Colonic mucosa (tissue), 4 donors: ENCODE measurements at regions not wholly inside any gene's neighbourhood (a gene's known extent, or its start where the extent isn't known, plus 50 kb on each side); places are given as distances from the start of the nearest gene placed in this dataset.

Source experiments
- DNase-seq: peaks from one replicate; pipeline ENCODE4 v3.0.0-alpha.2; 2020
- H3K27ac ChIP-seq: fragments of 200-600 bp; one replicate; pipeline ENCODE4 v1.8.0; 2021
- H3K27me3 ChIP-seq: fragments of 200-600 bp; one replicate; pipeline ENCODE4 v1.8.0; 2021
- H3K36me3 ChIP-seq: fragments of 200-600 bp; one replicate; pipeline ENCODE4 v1.8.0; 2021
- H3K4me1 ChIP-seq: fragments of 200-600 bp; one replicate; pipeline ENCODE4 v1.8.0; 2021; ENCODE audit warnings: mild to moderate bottlenecking
- H3K4me3 ChIP-seq: fragments of 200-600 bp; one replicate; pipeline ENCODE4 v1.8.0; 2021
- H3K9ac ChIP-seq, 2 donors: one replicate each; pipeline ENCODE4 v1.7.0; 2013; ENCODE audit warnings: control low read depth in 2 of 2, low read depth in 2 of 2, low read length in 2 of 2
- H3K9me3 ChIP-seq: fragments of 200-600 bp; one replicate; pipeline ENCODE4 v1.8.0; 2021
- intact Hi-C: fragments of 100-400 bp; cut with DNase I; formaldehyde crosslinking; loops from one replicate; pipeline ENCODE4 v1.14.1; 2022
- TF ChIP-seq, protein P1 (sequence below): fragments of 200-600 bp; IDR thresholded peaks from one replicate; pipeline ENCODE4 v1.8.0; 2022; ENCODE audit warnings: antibody characterized with exemption, mild to moderate bottlenecking
- donor health status: healthy.
- donor health status: DM: no; HTN: no; CAD: no.
- donor health status: DM: no; HTN: no; CAD: no.

GRCh38 chr14:103225476-103225875, 102.2 kb downstream of the TNFAIP2 start:
- Histone ChIP-seq H3K36me3 (no peaks in the 10 kb centered on the region), H3K9ac (no peak overlapping the region), H3K27ac (no peak overlapping the region), H3K27me3 (peaks cover 12% of the 10 kb centered on the region), H3K4me1 (no peaks in the 10 kb centered on the region), H3K9me3 (no peaks in the 10 kb centered on the region), H3K4me3 (no peak overlapping the region)
- intact Hi-C loops = no loop called here
- TF ChIP-seq, protein P1, sequence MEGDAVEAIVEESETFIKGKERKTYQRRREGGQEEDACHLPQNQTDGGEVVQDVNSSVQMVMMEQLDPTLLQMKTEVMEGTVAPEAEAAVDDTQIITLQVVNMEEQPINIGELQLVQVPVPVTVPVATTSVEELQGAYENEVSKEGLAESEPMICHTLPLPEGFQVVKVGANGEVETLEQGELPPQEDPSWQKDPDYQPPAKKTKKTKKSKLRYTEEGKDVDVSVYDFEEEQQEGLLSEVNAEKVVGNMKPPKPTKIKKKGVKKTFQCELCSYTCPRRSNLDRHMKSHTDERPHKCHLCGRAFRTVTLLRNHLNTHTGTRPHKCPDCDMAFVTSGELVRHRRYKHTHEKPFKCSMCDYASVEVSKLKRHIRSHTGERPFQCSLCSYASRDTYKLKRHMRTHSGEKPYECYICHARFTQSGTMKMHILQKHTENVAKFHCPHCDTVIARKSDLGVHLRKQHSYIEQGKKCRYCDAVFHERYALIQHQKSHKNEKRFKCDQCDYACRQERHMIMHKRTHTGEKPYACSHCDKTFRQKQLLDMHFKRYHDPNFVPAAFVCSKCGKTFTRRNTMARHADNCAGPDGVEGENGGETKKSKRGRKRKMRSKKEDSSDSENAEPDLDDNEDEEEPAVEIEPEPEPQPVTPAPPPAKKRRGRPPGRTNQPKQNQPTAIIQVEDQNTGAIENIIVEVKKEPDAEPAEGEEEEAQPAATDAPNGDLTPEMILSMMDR = no peak
- DNase-seq = no peak

DNA sequence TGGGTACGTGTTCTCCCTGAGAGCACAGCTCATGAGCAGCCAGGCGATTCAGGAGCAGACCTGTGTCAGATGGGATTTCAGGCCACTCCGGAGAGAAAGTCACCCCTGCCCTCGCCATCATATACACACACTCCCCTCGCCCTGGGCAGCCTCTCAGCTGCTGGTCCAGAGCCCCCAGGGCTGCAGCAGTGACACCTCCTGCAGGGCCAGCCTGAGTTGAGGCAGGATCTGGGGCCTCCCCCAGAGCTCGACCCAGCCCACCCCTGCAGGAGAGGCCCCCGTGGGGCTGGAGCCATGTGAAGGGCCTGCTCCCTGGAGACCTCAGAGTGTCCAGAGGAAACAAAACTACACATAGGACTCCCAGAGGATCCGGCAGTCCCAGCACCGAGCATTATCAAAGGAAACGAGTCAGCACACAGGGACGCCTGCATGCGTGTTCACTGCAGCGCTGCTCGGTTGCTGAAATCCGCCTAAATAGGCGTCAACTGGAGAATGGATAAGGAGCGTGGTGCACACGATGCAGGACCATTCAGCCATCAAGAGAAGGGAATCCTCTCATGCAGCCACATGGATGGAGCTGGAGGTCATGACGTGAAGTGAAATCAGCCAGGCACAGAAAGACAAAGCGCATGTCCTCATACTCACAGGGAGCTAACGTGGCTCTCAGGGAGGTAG, 104.0 kb downstream of the TNFAIP2 start:
- Histone ChIP-seq H3K27me3 (no peaks in the 10 kb centered on the region), H3K9me3 (no peaks in the 10 kb centered on the region), H3K4me3 (no peak overlapping the region), H3K27ac (no peak overlapping the region), H3K9ac (no peak overlapping the region), H3K36me3 (no peaks in the 10 kb centered on the region), H3K4me1 (no peaks in the 10 kb centered on the region)
- TF ChIP-seq, protein P1 = no peak
- DNase-seq = no peak
- intact Hi-C loops = no loop called here

DNA sequence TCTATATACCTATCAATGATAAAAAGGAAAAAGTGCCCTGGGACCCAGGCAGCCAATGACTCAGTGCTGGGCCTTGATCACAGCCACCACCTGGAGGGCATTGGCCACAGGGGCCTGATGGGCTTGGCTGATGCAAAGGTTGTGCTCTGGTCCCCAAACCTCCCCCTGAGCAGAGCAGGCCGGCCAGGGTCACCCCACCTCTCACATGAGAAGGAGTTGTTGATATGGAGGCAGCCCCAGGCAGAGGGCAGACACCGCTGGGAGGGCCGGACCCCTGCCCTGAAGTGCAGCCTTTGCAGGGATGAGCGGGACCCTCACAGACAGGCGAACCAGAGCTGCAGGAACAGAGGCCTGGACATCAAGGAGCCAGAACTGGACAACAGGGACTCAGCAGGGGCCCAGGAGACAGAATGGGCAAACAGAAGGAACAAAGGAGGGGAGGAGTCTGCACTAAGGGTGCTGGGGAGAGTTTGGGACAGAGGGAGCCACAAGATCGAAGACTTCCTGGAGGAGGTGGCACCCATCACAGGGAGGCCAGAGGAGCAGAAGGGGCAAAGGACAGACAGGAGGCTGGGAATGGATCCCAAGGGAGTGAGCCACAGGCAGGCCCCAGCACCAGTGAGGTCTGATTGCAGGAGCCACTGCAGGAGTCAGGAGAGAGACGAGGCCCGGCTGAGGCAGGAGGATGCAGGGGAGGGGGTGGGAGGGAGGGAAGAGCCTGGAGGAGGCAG, 105.0 kb downstream of the TNFAIP2 start:
- DNase-seq = no peak
- no peaks in the 10 kb centered on the region for H3K27me3 ChIP-seq
- H3K4me3 ChIP-seq = no peak overlapping the region
- intact Hi-C loops = no loop called here
- TF ChIP-seq, protein P1 = no peak
- no peaks in the 10 kb centered on the region for H3K9me3 ChIP-seq
- H3K4me1 ChIP-seq = no peaks in the 10 kb centered on the region
- no peaks in the 10 kb centered on the region for H3K36me3 ChIP-seq
- no peak overlapping the region for H3K27ac ChIP-seq
- no peak overlapping the region for H3K9ac ChIP-seq

DNA sequence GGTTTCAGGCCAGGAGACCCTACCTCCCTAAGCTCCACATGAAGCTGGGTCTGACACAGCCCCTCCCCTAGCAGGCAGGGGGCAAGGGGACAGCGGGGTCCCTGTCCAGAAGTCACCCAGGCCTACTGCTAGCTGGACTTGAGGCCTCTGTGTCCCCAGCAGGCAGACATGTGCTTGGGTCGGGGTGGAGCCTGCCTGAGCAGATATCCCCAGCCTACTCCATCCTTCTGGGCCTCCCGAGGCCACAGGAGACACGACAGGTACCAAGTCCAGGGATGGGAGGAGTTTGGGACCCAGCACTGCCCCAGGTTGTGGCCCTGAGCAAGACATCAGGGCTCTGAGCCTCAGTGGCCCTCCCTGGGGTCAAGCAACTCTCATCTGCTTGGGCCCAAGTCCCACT, 105.2 kb upstream of the EIF5 start:
- no peak for DNase-seq
- Histone ChIP-seq H3K9ac (no peak overlapping the region), H3K27ac (no peak overlapping the region), H3K4me1 (no peaks in the 10 kb centered on the region), H3K9me3 (no peaks in the 10 kb centered on the region), H3K36me3 (no peaks in the 10 kb centered on the region), H3K27me3 (no peaks in the 10 kb centered on the region), H3K4me3 (no peak overlapping the region)
- intact Hi-C loops = no loop called here
- TF ChIP-seq, protein P1 = no peak

- Histone ChIP-seq H3K4me1 (no peaks in the 10 kb centered on the region), H3K36me3 (no peaks in the 10 kb centered on the region), H3K27me3 (no peaks in the 10 kb centered on the region), H3K9me3 (no peaks in the 10 kb centered on the region), H3K9ac (no peak overlapping the region), H3K4me3 (no peak overlapping the region), H3K27ac (no peak overlapping the region)
- TF ChIP-seq, protein P1 = no peak
- no peak for DNase-seq
- intact Hi-C loops = no loop called here
These were observed 104.0 kb upstream of the EIF5 start for GRCh38 chr14:103230021-103230420.
